ENCODE measurements at regions not wholly inside any gene's neighbourhood (a gene's known extent, or its start where the extent isn't known, plus 50 kb on each side); places are given as distances from the start of the nearest gene placed in this dataset.
"Not testable (repeated sequence)": the region's sequence is repeated elsewhere in the genome, so short reads cannot be mapped to it uniquely, and the experiment has no call there.

- H3K9me3 ChIP-seq (ENCODE audit: control insufficient read depth in 3 of 3, low read length in 3 of 3) = no peaks in the 10 kb centered on the region
- H3K9ac ChIP-seq (ENCODE audit: low read depth in 1 of 3, low read length in 3 of 3) = no peak overlapping the region
- H3K27ac ChIP-seq (ENCODE audit: low read depth, low read length) = no peak overlapping the region
- H3K36me3 ChIP-seq (ENCODE audit: control insufficient read depth in 3 of 3, insufficient read depth in 3 of 3, low read length in 3 of 3) = no peaks in the 10 kb centered on the region
- no peaks in the 10 kb centered on the region for H3K27me3 ChIP-seq (ENCODE audit: control insufficient read depth in 3 of 3, insufficient read depth in 3 of 3, low read length in 3 of 3)
- no peaks in the 10 kb centered on the region for H3K4me1 ChIP-seq (ENCODE audit: control insufficient read depth in 3 of 3, insufficient read depth in 3 of 3, low read length in 3 of 3)
- H3K4me3 ChIP-seq (ENCODE audit: low read length in 3 of 3) = no peak overlapping the region
Observed at GRCh38 chr13:80704369-80704768, 363.4 kb upstream of the SPRY2 start.

- Histone ChIP-seq H3K9me3 (ENCODE audit: control insufficient read depth in 3 of 3, low read length in 3 of 3) (no peaks in the 10 kb centered on the region), H3K4me1 (ENCODE audit: control insufficient read depth in 3 of 3, insufficient read depth in 3 of 3, low read length in 3 of 3) (no peaks in the 10 kb centered on the region), H3K27me3 (ENCODE audit: control insufficient read depth in 3 of 3, insufficient read depth in 3 of 3, low read length in 3 of 3) (no peaks in the 10 kb centered on the region), H3K36me3 (ENCODE audit: control insufficient read depth in 3 of 3, insufficient read depth in 3 of 3, low read length in 3 of 3) (no peaks in the 10 kb centered on the region), H3K9ac (ENCODE audit: low read depth in 1 of 3, low read length in 3 of 3) (no peak overlapping the region), H3K27ac (ENCODE audit: low read depth, low read length) (no peak overlapping the region), H3K4me3 (ENCODE audit: low read length in 3 of 3) (no peak overlapping the region)
Observed at GRCh38 chr13:80695841-80696240, 354.9 kb upstream of the SPRY2 start.

GRCh38 chr13:80691814-80692213 lies 350.9 kb upstream of the SPRY2 start:
- not testable (repeated sequence) for H3K9me3 ChIP-seq (ENCODE audit: control insufficient read depth in 3 of 3, low read length in 3 of 3); H3K36me3 ChIP-seq (ENCODE audit: control insufficient read depth in 3 of 3, insufficient read depth in 3 of 3, low read length in 3 of 3); H3K4me3 ChIP-seq (ENCODE audit: low read length in 3 of 3); H3K27ac ChIP-seq (ENCODE audit: low read depth, low read length); H3K4me1 ChIP-seq (ENCODE audit: control insufficient read depth in 3 of 3, insufficient read depth in 3 of 3, low read length in 3 of 3); H3K9ac ChIP-seq (ENCODE audit: low read depth in 1 of 3, low read length in 3 of 3); H3K27me3 ChIP-seq (ENCODE audit: control insufficient read depth in 3 of 3, insufficient read depth in 3 of 3, low read length in 3 of 3)

GRCh38 chr13:80690208-80690607 lies 349.3 kb upstream of the SPRY2 start:
- no peak overlapping the region for H3K27ac ChIP-seq (ENCODE audit: low read depth, low read length)
- no peaks in the 10 kb centered on the region for H3K4me1 ChIP-seq (ENCODE audit: control insufficient read depth in 3 of 3, insufficient read depth in 3 of 3, low read length in 3 of 3)
- H3K9ac ChIP-seq (ENCODE audit: low read depth in 1 of 3, low read length in 3 of 3) = no peak overlapping the region

GRCh38 chr13:80688593-80688992 lies 347.7 kb upstream of the SPRY2 start:
- Histone ChIP-seq H3K36me3 (ENCODE audit: control insufficient read depth in 3 of 3, insufficient read depth in 3 of 3, low read length in 3 of 3) (no peaks in the 10 kb centered on the region), H3K27me3 (ENCODE audit: control insufficient read depth in 3 of 3, insufficient read depth in 3 of 3, low read length in 3 of 3) (no peaks in the 10 kb centered on the region), H3K9me3 (ENCODE audit: control insufficient read depth in 3 of 3, low read length in 3 of 3) (no peaks in the 10 kb centered on the region), H3K27ac (ENCODE audit: low read depth, low read length) (no peak overlapping the region), H3K9ac (ENCODE audit: low read depth in 1 of 3, low read length in 3 of 3) (no peak overlapping the region), H3K4me3 (ENCODE audit: low read length in 3 of 3) (no peak overlapping the region), H3K4me1 (ENCODE audit: control insufficient read depth in 3 of 3, insufficient read depth in 3 of 3, low read length in 3 of 3) (no peaks in the 10 kb centered on the region)

More at GRCh38 chr13:80690208-80690607, 349.3 kb upstream of the SPRY2 start:
- Histone ChIP-seq H3K9me3 (ENCODE audit: control insufficient read depth in 3 of 3, low read length in 3 of 3) (no peaks in the 10 kb centered on the region), H3K4me3 (ENCODE audit: low read length in 3 of 3) (no peak overlapping the region), H3K36me3 (ENCODE audit: control insufficient read depth in 3 of 3, insufficient read depth in 3 of 3, low read length in 3 of 3) (no peaks in the 10 kb centered on the region), H3K27me3 (ENCODE audit: control insufficient read depth in 3 of 3, insufficient read depth in 3 of 3, low read length in 3 of 3) (no peaks in the 10 kb centered on the region)

- Histone ChIP-seq H3K4me3 (ENCODE audit: low read length in 3 of 3) (no peak overlapping the region), H3K27ac (ENCODE audit: low read depth, low read length) (no peak overlapping the region), H3K9ac (ENCODE audit: low read depth in 1 of 3, low read length in 3 of 3) (no peak overlapping the region), H3K9me3 (ENCODE audit: control insufficient read depth in 3 of 3, low read length in 3 of 3) (no peaks in the 10 kb centered on the region), H3K27me3 (ENCODE audit: control insufficient read depth in 3 of 3, insufficient read depth in 3 of 3, low read length in 3 of 3) (no peaks in the 10 kb centered on the region), H3K36me3 (ENCODE audit: control insufficient read depth in 3 of 3, insufficient read depth in 3 of 3, low read length in 3 of 3) (no peaks in the 10 kb centered on the region), H3K4me1 (ENCODE audit: control insufficient read depth in 3 of 3, insufficient read depth in 3 of 3, low read length in 3 of 3) (no peaks in the 10 kb centered on the region)
Observed at GRCh38 chr13:80685942-80686341, 345.0 kb upstream of the SPRY2 start.

GRCh38 chr13:80684217-80684991 lies 343.5 kb upstream of the SPRY2 start:
- Histone ChIP-seq H3K4me3 (ENCODE audit: low read length in 3 of 3) (no peak overlapping the region), H3K9me3 (ENCODE audit: control insufficient read depth in 3 of 3, low read length in 3 of 3) (no peaks in the 10 kb centered on the region), H3K27me3 (ENCODE audit: control insufficient read depth in 3 of 3, insufficient read depth in 3 of 3, low read length in 3 of 3) (no peaks in the 10 kb centered on the region), H3K27ac (ENCODE audit: low read depth, low read length) (no peak overlapping the region), H3K9ac (ENCODE audit: low read depth in 1 of 3, low read length in 3 of 3) (no peak overlapping the region), H3K36me3 (ENCODE audit: control insufficient read depth in 3 of 3, insufficient read depth in 3 of 3, low read length in 3 of 3) (no peaks in the 10 kb centered on the region), H3K4me1 (ENCODE audit: control insufficient read depth in 3 of 3, insufficient read depth in 3 of 3, low read length in 3 of 3) (no peaks in the 10 kb centered on the region)

- H3K27me3 ChIP-seq (ENCODE audit: control insufficient read depth in 3 of 3, insufficient read depth in 3 of 3, low read length in 3 of 3) = no peaks in the 10 kb centered on the region
- no peak overlapping the region for H3K27ac ChIP-seq (ENCODE audit: low read depth, low read length)
- no peaks in the 10 kb centered on the region for H3K9me3 ChIP-seq (ENCODE audit: control insufficient read depth in 3 of 3, low read length in 3 of 3)
- H3K9ac ChIP-seq (ENCODE audit: low read depth in 1 of 3, low read length in 3 of 3) = no peak overlapping the region
- no peaks in the 10 kb centered on the region for H3K4me1 ChIP-seq (ENCODE audit: control insufficient read depth in 3 of 3, insufficient read depth in 3 of 3, low read length in 3 of 3)
- H3K4me3 ChIP-seq (ENCODE audit: low read length in 3 of 3) = no peak overlapping the region
- H3K36me3 ChIP-seq (ENCODE audit: control insufficient read depth in 3 of 3, insufficient read depth in 3 of 3, low read length in 3 of 3) = no peaks in the 10 kb centered on the region
Observed at GRCh38 chr13:80680786-80681366, 339.9 kb upstream of the SPRY2 start.

- Histone ChIP-seq H3K36me3 (ENCODE audit: control insufficient read depth in 3 of 3, insufficient read depth in 3 of 3, low read length in 3 of 3) (no peaks in the 10 kb centered on the region), H3K9ac (ENCODE audit: low read depth in 1 of 3, low read length in 3 of 3) (no peak overlapping the region), H3K27ac (ENCODE audit: low read depth, low read length) (no peak overlapping the region), H3K4me3 (ENCODE audit: low read length in 3 of 3) (no peak overlapping the region), H3K9me3 (ENCODE audit: control insufficient read depth in 3 of 3, low read length in 3 of 3) (no peaks in the 10 kb centered on the region), H3K27me3 (ENCODE audit: control insufficient read depth in 3 of 3, insufficient read depth in 3 of 3, low read length in 3 of 3) (no peaks in the 10 kb centered on the region), H3K4me1 (ENCODE audit: control insufficient read depth in 3 of 3, insufficient read depth in 3 of 3, low read length in 3 of 3) (no peaks in the 10 kb centered on the region)
Observed at GRCh38 chr13:80679423-80679822, 338.5 kb upstream of the SPRY2 start.

GRCh38 chr13:80677227-80677626 lies 336.3 kb upstream of the SPRY2 start:
- no peaks in the 10 kb centered on the region for H3K9me3 ChIP-seq (ENCODE audit: control insufficient read depth in 3 of 3, low read length in 3 of 3)

More at GRCh38 chr13:80677227-80677626, 336.3 kb upstream of the SPRY2 start:
- Histone ChIP-seq H3K27ac (ENCODE audit: low read depth, low read length) (no peak overlapping the region), H3K9ac (ENCODE audit: low read depth in 1 of 3, low read length in 3 of 3) (no peak overlapping the region), H3K36me3 (ENCODE audit: control insufficient read depth in 3 of 3, insufficient read depth in 3 of 3, low read length in 3 of 3) (no peaks in the 10 kb centered on the region), H3K27me3 (ENCODE audit: control insufficient read depth in 3 of 3, insufficient read depth in 3 of 3, low read length in 3 of 3) (no peaks in the 10 kb centered on the region), H3K4me1 (ENCODE audit: control insufficient read depth in 3 of 3, insufficient read depth in 3 of 3, low read length in 3 of 3) (no peaks in the 10 kb centered on the region), H3K4me3 (ENCODE audit: low read length in 3 of 3) (no peak overlapping the region)
